Breast epithelium (tissue), 4 donors: ENCODE measurements at regions not wholly inside any gene's neighbourhood (a gene's known extent, or its start where the extent isn't known, plus 50 kb on each side); places are given as distances from the start of the nearest gene placed in this dataset.

Experiments used
- DNase-seq, 2 donors: peaks; one replicate each; pipeline ENCODE4 v3.0.0-alpha.2; 2019; ENCODE audit warnings: low spot score in 2 of 2
- H3K27ac ChIP-seq, 2 donors: fragments of 200-600 bp; sonication (generic) in 1 of 2; one replicate each; pipeline ENCODE4 v1.5.1; 2016 to 2019; ENCODE audit warnings: mild to moderate bottlenecking in 1 of 2
- H3K27me3 ChIP-seq, 2 donors: fragments of 200-600 bp; sonication (generic) in 1 of 2; one replicate each; pipeline versions ENCODE4 v1.5.1 to v1.6.0; 2017 to 2019; ENCODE audit warnings: control low read depth in 1 of 2, mild to moderate bottlenecking in 1 of 2
- H3K36me3 ChIP-seq: fragments of 200-600 bp; one replicate; pipeline ENCODE4 v1.5.1; 2019
- H3K4me1 ChIP-seq, 2 donors: fragments of 200-600 bp; sonication (generic); one replicate each; pipeline ENCODE4 v1.5.1; 2016 to 2019; ENCODE audit warnings: control low read depth in 1 of 2
- H3K4me3 ChIP-seq, 3 donors: fragments of 200-600 bp; sonication (generic); 1 replicate in 2 of 3; 2 replicates in 1 of 3; pipeline ENCODE4 v1.5.1; 2016 to 2019; ENCODE audit warnings: mild to moderate bottlenecking in 3 of 3, moderate library complexity in 2 of 3
- H3K9me3 ChIP-seq, 2 donors: fragments of 200-600 bp; sonication (generic) in 1 of 2; one replicate each; pipeline ENCODE4 v1.5.1; 2016 to 2019; ENCODE audit warnings: control low read depth in 1 of 2
- POLR2A ChIP-seq: fragments of 450-650 bp; IDR thresholded peaks from one replicate; pipeline ENCODE4 v1.6.1; 2016; ENCODE audit warnings: antibody characterized with exemption, mild to moderate bottlenecking, moderate library complexity
- POLR2AphosphoS5 ChIP-seq, 3 donors: sonication (generic); formaldehyde crosslinking; IDR thresholded peaks; one replicate each; pipeline ENCODE4 v1.6.1; 2017; ENCODE audit warnings: antibody characterized with exemption in 3 of 3
- intact Hi-C: fragments of 100-400 bp; cut with DNase I; formaldehyde crosslinking; loops from one replicate; pipeline ENCODE4 v1.15.1; 2023; ENCODE audit warnings: low total_unique reads
- TF ChIP-seq, protein P1 (sequence below), 3 donors: fragments of 450-650 bp; IDR thresholded peaks; one replicate each; pipeline ENCODE4 v1.5.1; 2016 to 2017; ENCODE audit warnings: antibody characterized with exemption in 3 of 3, mild to moderate bottlenecking in 3 of 3, moderate library complexity in 3 of 3

DNA sequence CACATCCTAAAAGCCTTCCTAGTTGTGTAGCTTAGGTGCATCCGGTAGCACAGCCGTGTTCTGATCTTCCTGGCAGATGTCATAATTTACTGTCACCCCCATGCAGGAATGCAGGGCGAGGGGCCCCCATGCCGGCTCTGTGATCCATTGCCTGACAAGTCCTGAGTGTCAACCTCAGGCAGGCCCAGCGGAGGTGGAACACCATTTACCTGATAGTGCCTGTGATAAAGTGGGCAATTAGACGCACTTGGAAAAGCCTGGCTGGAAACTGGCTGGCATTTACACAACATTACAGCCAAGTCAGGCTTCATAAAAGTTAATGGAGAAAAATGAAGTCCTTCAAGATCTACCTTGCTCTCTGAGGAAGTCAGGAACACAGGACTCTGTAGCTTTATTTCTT is 521.4 kb upstream of the JAG1 start:
- TF ChIP-seq, protein P1, sequence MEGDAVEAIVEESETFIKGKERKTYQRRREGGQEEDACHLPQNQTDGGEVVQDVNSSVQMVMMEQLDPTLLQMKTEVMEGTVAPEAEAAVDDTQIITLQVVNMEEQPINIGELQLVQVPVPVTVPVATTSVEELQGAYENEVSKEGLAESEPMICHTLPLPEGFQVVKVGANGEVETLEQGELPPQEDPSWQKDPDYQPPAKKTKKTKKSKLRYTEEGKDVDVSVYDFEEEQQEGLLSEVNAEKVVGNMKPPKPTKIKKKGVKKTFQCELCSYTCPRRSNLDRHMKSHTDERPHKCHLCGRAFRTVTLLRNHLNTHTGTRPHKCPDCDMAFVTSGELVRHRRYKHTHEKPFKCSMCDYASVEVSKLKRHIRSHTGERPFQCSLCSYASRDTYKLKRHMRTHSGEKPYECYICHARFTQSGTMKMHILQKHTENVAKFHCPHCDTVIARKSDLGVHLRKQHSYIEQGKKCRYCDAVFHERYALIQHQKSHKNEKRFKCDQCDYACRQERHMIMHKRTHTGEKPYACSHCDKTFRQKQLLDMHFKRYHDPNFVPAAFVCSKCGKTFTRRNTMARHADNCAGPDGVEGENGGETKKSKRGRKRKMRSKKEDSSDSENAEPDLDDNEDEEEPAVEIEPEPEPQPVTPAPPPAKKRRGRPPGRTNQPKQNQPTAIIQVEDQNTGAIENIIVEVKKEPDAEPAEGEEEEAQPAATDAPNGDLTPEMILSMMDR (IDR thresholded peaks at IDR 0.05) = no peak
- no peak for TF ChIP-seq POLR2A
- Histone ChIP-seq H3K27ac (no peak overlapping the region), H3K9me3 (no peaks in the 10 kb centered on the region), H3K4me1 (no peaks in the 10 kb centered on the region), H3K27me3 (no peaks in the 10 kb centered on the region), H3K4me3 (no peak overlapping the region), H3K36me3 (no peaks in the 10 kb centered on the region)
- DNase-seq = no peak
- intact Hi-C loops = no loop called here

DNA sequence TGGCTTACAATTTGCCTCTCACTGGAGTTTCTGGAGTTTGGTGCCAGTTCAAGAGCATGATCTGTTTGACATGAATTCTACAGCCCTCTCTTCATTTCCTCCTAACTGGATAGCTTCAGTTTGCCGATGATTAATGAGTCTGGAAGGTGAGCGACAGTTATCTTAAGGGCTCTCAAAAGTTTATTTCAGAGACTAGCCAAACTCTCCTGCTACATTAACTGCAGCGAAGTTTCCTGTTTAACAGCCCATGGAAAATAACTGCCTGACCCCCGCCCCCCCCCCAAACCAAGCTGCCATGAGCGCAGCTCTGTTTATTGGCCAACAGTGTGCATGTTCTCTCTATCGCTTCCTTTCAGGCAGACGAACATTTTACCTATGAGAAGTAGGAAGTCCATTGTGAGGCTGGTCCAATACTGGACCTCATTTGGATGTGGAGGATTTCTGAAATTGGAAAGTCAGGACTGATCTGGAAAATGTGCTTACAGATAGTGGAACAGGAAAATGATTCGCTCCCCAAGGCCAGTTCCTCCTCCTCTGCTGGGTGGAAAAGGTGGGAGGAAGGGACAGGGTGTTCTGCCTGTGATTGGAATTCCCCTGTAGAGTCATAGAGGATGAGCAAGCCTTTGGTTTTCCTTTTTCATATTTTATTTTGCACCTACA is 522.2 kb upstream of the JAG1 start:
- H3K27me3 ChIP-seq = no peaks in the 10 kb centered on the region
- no peaks in the 10 kb centered on the region for H3K4me1 ChIP-seq
- no peak overlapping the region for H3K4me3 ChIP-seq
- intact Hi-C loops = no loop called here
- no peak for DNase-seq
- H3K27ac ChIP-seq = no peak overlapping the region
- TF ChIP-seq, protein P1 (IDR thresholded peaks at IDR 0.05) = no peak
- TF ChIP-seq POLR2AphosphoS5 (IDR thresholded peaks at IDR 0.05) = no peak
- no peak for TF ChIP-seq POLR2A
- no peaks in the 10 kb centered on the region for H3K9me3 ChIP-seq
- H3K36me3 ChIP-seq = no peaks in the 10 kb centered on the region

DNA sequence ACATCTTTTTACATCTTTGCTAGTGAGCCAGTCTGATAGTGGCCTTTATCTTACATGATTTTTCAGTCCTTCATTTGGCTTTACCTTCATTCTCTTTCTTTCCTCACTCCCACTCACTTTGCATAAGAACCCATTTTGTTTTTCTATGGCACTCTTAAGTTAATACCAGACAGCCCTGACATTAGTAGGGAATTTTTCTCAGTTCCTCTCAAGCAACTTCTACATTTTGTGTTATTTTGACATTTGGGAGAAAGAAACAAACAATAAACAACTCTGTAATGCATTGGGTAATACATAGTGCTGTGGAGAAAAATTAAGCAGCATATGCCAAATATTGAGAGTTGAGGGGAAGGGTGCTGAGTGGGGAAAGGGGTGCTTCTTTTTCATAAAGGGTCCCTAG is 524.1 kb upstream of the JAG1 start:
- Histone ChIP-seq H3K9me3 (no peaks in the 10 kb centered on the region), H3K4me3 (no peak overlapping the region), H3K4me1 (no peaks in the 10 kb centered on the region), H3K27ac (no peak overlapping the region), H3K27me3 (no peaks in the 10 kb centered on the region), H3K36me3 (no peaks in the 10 kb centered on the region)
- no peak for DNase-seq
- intact Hi-C loops = no loop called here
- TF ChIP-seq, protein P1 (IDR thresholded peaks at IDR 0.05) = no peak
- TF ChIP-seq POLR2A (no peak), POLR2AphosphoS5 (IDR thresholded peaks at IDR 0.05) (no peak)

DNA sequence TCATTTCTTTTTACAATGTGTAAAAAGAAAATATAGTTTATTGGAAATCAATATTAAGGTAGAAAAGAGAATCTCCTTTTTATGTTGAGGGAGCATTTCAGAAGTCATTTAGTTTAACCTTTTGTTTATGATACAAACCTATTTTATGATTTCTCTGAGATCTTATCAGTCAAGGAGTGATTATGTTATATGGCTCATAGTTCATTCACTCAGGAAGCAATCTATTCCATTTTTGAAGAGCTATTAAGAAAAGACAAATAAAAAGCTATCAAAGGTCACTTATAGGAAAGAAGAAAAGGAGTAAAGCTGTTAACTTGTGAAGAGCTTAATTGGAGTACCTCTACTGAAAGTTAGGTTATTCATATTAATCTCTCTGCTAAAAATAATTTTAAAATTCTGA is 526.6 kb upstream of the JAG1 start:
- Histone ChIP-seq H3K4me1 (no peaks in the 10 kb centered on the region), H3K4me3 (no peak overlapping the region), H3K36me3 (no peaks in the 10 kb centered on the region), H3K27me3 (no peaks in the 10 kb centered on the region), H3K27ac (no peak overlapping the region), H3K9me3 (no peaks in the 10 kb centered on the region)
- no peak for TF ChIP-seq POLR2AphosphoS5 (IDR thresholded peaks at IDR 0.05)
- TF ChIP-seq, protein P1 (IDR thresholded peaks at IDR 0.05) = no peak
- no peak for TF ChIP-seq POLR2A
- intact Hi-C loops = no loop called here
- DNase-seq = no peak

DNA sequence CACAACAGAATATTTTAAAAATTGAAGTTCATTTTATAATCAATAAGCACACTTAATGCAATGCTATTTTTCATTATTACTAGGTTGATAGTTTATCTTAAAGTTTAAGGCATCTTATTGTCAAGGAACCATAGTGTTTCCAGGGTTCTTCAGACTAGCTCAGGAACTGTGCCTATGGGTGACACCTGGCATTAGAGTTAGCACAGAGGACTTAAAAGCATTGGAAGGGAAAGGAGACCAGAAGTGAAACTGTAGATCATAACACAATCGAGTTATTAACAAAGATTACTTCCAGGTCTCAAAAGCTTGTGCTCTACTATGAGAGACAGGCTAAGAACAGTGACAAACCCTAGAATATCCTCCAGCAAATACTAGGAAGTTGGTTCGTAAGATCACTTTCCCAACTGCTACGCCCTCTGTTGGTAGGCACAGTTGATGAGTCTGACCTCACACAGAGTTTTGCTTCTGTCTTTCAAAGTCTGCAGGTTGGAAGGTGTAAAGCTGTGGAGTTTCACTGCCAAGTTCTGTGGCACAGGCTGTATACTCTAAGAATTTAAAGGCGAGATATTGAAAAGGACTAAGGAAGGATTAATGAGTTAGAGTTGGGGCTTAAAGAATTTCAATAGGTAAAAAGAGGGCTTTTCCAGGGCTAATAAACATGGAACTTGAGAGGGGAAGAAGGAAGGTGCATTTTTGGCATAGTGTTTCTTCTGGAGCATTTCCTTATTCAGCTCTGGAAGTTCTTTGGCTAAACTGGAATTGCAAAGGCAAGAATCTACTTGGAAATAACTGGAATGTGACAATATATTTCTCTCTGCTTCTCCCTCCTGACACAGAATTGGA is 531.3 kb upstream of the JAG1 start:
- Histone ChIP-seq H3K27me3 (no peaks in the 10 kb centered on the region), H3K4me1 (no peaks in the 10 kb centered on the region), H3K9me3 (no peaks in the 10 kb centered on the region), H3K36me3 (no peaks in the 10 kb centered on the region), H3K27ac (peak overlapping the region in 1 of 2 donors; percentile 11), H3K4me3 (no peak overlapping the region)
- intact Hi-C loops = no loop called here
- DNase-seq = peak in 1 of 2 donors; percentile 33
- TF ChIP-seq POLR2AphosphoS5 (IDR thresholded peaks at IDR 0.05) (peak in 1 of 3 donors; percentile 40), POLR2A (no peak)
- TF ChIP-seq, protein P1 (IDR thresholded peaks at IDR 0.05) = peak; percentile 37 to 70 (median 66)
